Gastrocnemius medialis (tissue), 4 donors: ENCODE measurements at regions not wholly inside any gene's neighbourhood (a gene's known extent, or its start where the extent isn't known, plus 50 kb on each side); places are given as distances from the start of the nearest gene placed in this dataset.
"Not testable (repeated sequence)": the region's sequence is repeated elsewhere in the genome, so short reads cannot be mapped to it uniquely, and the experiment has no call there.

Source experiments
- ATAC-seq, 2 donors: fragments of 150-250 bp; one replicate each; pipeline ENCODE4 v1.9.1; 2016
- DNase-seq, 2 donors: peaks; one replicate each; pipeline ENCODE4 v3.0.0-alpha.2; 2019
- H3K27ac ChIP-seq, 4 donors: fragments of 200-600 bp; sonication (generic); 1 replicate in 1 of 4; 2 replicates in 3 of 4; pipeline ENCODE4 v1.5.1; 2016 to 2018; ENCODE audit warnings: mild to moderate bottlenecking in 2 of 4, moderate library complexity in 1 of 4
- H3K27me3 ChIP-seq, 3 donors: fragments of 200-600 bp; sonication (generic) in 2 of 3; 1 replicate in 1 of 3; 2 replicates in 2 of 3; pipeline versions ENCODE4 v1.5.1 to v1.6.0; 2016 to 2019; ENCODE audit warnings: mild to moderate bottlenecking in 1 of 3, moderate library complexity in 1 of 3
- H3K36me3 ChIP-seq, 2 donors: fragments of 200-600 bp; sonication (generic) in 1 of 2; one replicate each; pipeline ENCODE4 v1.5.1; 2017 to 2018
- H3K4me1 ChIP-seq, 2 donors: fragments of 200-600 bp; sonication (generic) in 1 of 2; one replicate each; pipeline ENCODE4 v1.5.1; 2016 to 2017; ENCODE audit warnings: mild to moderate bottlenecking in 2 of 2
- H3K4me3 ChIP-seq, 4 donors: fragments of 200-600 bp; sonication (generic) in 3 of 4; 1 replicate in 1 of 4; 2 replicates in 3 of 4; pipeline ENCODE4 v1.5.1; 2016 to 2019; ENCODE audit warnings: mild to moderate bottlenecking in 2 of 4
- H3K9me3 ChIP-seq, 3 donors: fragments of 200-600 bp; sonication (generic) in 2 of 3; 1 replicate in 1 of 3; 2 replicates in 2 of 3; pipeline ENCODE4 v1.5.1; 2016 to 2019
- CTCF ChIP-seq, 5 experiments: fragments of 450-650 bp in 3 of 5; fragments of 200-600 bp in 2 of 5; sonication (generic) in 2 of 5; IDR thresholded peaks in 4 of 5; conservative IDR thresholded peaks in 1 of 5; 1 replicate in 4 of 5; 2 replicates in 1 of 5; pipeline ENCODE4 v1.5.1; 2016 to 2019; ENCODE audit warnings: antibody characterized with exemption in 5 of 5, mild to moderate bottlenecking in 3 of 5, moderate library complexity in 3 of 5
- POLR2A ChIP-seq, 2 donors: fragments of 450-650 bp; IDR thresholded peaks; one replicate each; pipeline ENCODE4 v1.6.1; 2017; ENCODE audit warnings: antibody characterized with exemption in 2 of 2, mild to moderate bottlenecking in 2 of 2, moderate library complexity in 2 of 2
- in situ Hi-C, 4 donors: fragments of 200-750 bp; cut with MboI; loops; one replicate each; pipeline versions ENCODE4 v1.15.0 to v1.8.0; 2017; ENCODE audit warnings: low sequenced_read_pairs in 4 of 4
- intact Hi-C: fragments of 100-400 bp; cut with DNase I; formaldehyde crosslinking; loops from one replicate; pipeline ENCODE4 v1.15.1; 2023; ENCODE audit warnings: low total_unique reads

GRCh38 chr7:9148687-9149086 lies 715.3 kb downstream of the NXPH1 start:
- intact Hi-C loops (no loop called here), in situ Hi-C loops (no loop called here)
- no peaks in the 10 kb centered on the region for H3K4me1 ChIP-seq
- no peaks in the 10 kb centered on the region for H3K36me3 ChIP-seq
- ATAC-seq (no peak), DNase-seq (no peak)
- no peak overlapping the region for H3K4me3 ChIP-seq
- no peak overlapping the region for H3K27ac ChIP-seq
- TF ChIP-seq CTCF (IDR thresholded peaks at IDR 0.05 in 4 of 5, conservative IDR thresholded peaks at IDR 0.05 in 1 of 5) = no peak
- no peak for TF ChIP-seq POLR2A (IDR thresholded peaks at IDR 0.05)
- H3K9me3 ChIP-seq = no peaks in the 10 kb centered on the region
- no peaks in the 10 kb centered on the region for H3K27me3 ChIP-seq

GRCh38 chr7:9149499-9150082 lies 716.2 kb downstream of the NXPH1 start:
- H3K4me1 ChIP-seq = no peaks in the 10 kb centered on the region
- DNase-seq (no peak), ATAC-seq (no peak)
- intact Hi-C loops = no loop called here
- no peak overlapping the region for H3K4me3 ChIP-seq
- in situ Hi-C loops = no loop called here
- H3K9me3 ChIP-seq = no peaks in the 10 kb centered on the region
- H3K27ac ChIP-seq = no peak overlapping the region
- no peaks in the 10 kb centered on the region for H3K27me3 ChIP-seq
- H3K36me3 ChIP-seq = no peaks in the 10 kb centered on the region
- no peak for TF ChIP-seq POLR2A (IDR thresholded peaks at IDR 0.05)
- no peak for TF ChIP-seq CTCF (IDR thresholded peaks at IDR 0.05 in 4 of 5, conservative IDR thresholded peaks at IDR 0.05 in 1 of 5)

- intact Hi-C loops, DNase-seq, in situ Hi-C loops, H3K27ac ChIP-seq, H3K27me3 ChIP-seq, H3K4me1 ChIP-seq, ATAC-seq, H3K9me3 ChIP-seq, H3K36me3 ChIP-seq, H3K4me3 ChIP-seq: not testable (repeated sequence)
Observed at GRCh38 chr7:9163691-9164090, 730.3 kb downstream of the NXPH1 start.

- in situ Hi-C loops = no loop called here
- ATAC-seq (no peak), DNase-seq (no peak)
- no peak overlapping the region for H3K4me3 ChIP-seq
- no peaks in the 10 kb centered on the region for H3K9me3 ChIP-seq
- H3K27ac ChIP-seq = no peak overlapping the region
- intact Hi-C loops = no loop called here
- H3K27me3 ChIP-seq = no peaks in the 10 kb centered on the region
- no peak for TF ChIP-seq CTCF (IDR thresholded peaks at IDR 0.05 in 4 of 5, conservative IDR thresholded peaks at IDR 0.05 in 1 of 5)
- TF ChIP-seq POLR2A (IDR thresholded peaks at IDR 0.05) = no peak
- H3K4me1 ChIP-seq = no peaks in the 10 kb centered on the region
- no peaks in the 10 kb centered on the region for H3K36me3 ChIP-seq
Observed at GRCh38 chr7:9175871-9176270, 742.5 kb downstream of the NXPH1 start.

- Histone ChIP-seq H3K36me3 (no peaks in the 10 kb centered on the region), H3K27ac (no peak overlapping the region), H3K4me1 (no peaks in the 10 kb centered on the region), H3K4me3 (no peak overlapping the region), H3K27me3 (no peaks in the 10 kb centered on the region), H3K9me3 (no peaks in the 10 kb centered on the region)
- intact Hi-C loops (no loop called here), in situ Hi-C loops (no loop called here)
- ATAC-seq = no peak
- no peak for DNase-seq
- no peak for TF ChIP-seq POLR2A (IDR thresholded peaks at IDR 0.05)
- TF ChIP-seq CTCF (IDR thresholded peaks at IDR 0.05 in 4 of 5, conservative IDR thresholded peaks at IDR 0.05 in 1 of 5) = no peak
Observed at GRCh38 chr7:9181356-9181755, 747.9 kb downstream of the NXPH1 start.
